Kidney epithelial cell (primary cell): ENCODE measurements at regions not wholly inside any gene's neighbourhood (a gene's known extent, or its start where the extent isn't known, plus 50 kb on each side); places are given as distances from the start of the nearest gene placed in this dataset.
"Not testable (repeated sequence)": the region's sequence is repeated elsewhere in the genome, so short reads cannot be mapped to it uniquely, and the experiment has no call there.

Experiments
- DNase-seq: peaks from one replicate; pipeline ENCODE4 v3.0.0-alpha.2; 2010; ENCODE audit warnings: low read depth
- H3K27me3 ChIP-seq: 2 replicates; pipeline ENCODE4 v1.6.0; 2011; ENCODE audit warnings: low read length; ENCODE audit not compliant: control insufficient read depth, insufficient read depth
- H3K36me3 ChIP-seq: 2 replicates; pipeline ENCODE4 v1.5.1; 2011; ENCODE audit warnings: low read length; ENCODE audit not compliant: control insufficient read depth, insufficient read depth
- H3K4me3 ChIP-seq: 2 replicates; pipeline ENCODE4 v1.5.1; 2011; ENCODE audit warnings: low read depth, mild to moderate bottlenecking, control low read depth, low read length
- TF ChIP-seq, protein P1 (sequence below): IDR thresholded peaks from 2 replicates; pipeline ENCODE4 v1.5.1; 2011; ENCODE audit warnings: mild to moderate bottlenecking, moderate library complexity, low read length, control low read depth, inconsistent platforms; ENCODE audit not compliant: insufficient read depth, poor library complexity, severe bottlenecking

DNA sequence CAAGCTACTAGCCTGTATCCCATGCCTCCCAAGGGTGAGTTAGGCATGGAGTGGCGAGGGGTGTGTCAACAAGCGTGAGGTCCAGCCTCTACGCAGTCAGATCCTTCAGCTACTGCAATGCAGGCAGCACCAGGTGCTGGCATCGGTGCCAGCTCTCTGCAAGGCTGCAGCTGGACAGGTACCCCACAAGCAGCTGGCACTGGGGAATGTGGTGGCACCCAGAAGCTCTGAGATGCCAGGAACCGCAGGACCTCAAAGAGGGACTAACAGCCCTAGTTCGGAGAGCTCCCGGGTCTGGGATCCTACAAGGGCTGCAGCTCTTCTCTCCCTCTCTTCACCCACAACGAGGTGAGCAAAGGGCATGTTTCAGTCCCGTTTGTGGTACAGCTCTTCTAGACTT, 974.5 kb downstream of the LTN1 start:
- no peak overlapping the region for H3K4me3 ChIP-seq
- TF ChIP-seq, protein P1, sequence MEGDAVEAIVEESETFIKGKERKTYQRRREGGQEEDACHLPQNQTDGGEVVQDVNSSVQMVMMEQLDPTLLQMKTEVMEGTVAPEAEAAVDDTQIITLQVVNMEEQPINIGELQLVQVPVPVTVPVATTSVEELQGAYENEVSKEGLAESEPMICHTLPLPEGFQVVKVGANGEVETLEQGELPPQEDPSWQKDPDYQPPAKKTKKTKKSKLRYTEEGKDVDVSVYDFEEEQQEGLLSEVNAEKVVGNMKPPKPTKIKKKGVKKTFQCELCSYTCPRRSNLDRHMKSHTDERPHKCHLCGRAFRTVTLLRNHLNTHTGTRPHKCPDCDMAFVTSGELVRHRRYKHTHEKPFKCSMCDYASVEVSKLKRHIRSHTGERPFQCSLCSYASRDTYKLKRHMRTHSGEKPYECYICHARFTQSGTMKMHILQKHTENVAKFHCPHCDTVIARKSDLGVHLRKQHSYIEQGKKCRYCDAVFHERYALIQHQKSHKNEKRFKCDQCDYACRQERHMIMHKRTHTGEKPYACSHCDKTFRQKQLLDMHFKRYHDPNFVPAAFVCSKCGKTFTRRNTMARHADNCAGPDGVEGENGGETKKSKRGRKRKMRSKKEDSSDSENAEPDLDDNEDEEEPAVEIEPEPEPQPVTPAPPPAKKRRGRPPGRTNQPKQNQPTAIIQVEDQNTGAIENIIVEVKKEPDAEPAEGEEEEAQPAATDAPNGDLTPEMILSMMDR: no peak
- no peaks in the 10 kb centered on the region for H3K27me3 ChIP-seq
- H3K36me3 ChIP-seq: no peaks in the 10 kb centered on the region
- DNase-seq: no peak

DNA sequence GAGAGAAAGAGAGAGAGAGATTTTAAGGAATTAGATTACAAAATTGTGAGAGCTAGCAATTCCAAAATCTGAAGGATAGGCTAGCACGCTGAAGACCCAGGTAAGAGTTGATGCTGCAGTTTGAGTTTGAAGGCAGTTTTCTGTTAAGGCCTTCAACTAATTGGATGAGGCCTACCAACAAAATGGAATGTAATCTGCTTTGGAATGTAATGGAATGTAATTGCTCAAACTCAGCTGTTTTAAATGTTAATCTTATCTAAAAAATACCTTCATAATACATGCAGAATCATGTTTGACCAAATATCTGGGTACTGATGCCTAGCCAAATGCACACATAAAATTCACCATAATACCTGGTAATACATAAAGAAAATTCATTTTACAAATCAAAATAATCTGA, 976.1 kb downstream of the LTN1 start:
- Histone ChIP-seq H3K4me3 (no peak overlapping the region), H3K36me3 (no peaks in the 10 kb centered on the region), H3K27me3 (no peaks in the 10 kb centered on the region)
- TF ChIP-seq, protein P1: no peak
- DNase-seq: no peak

DNA sequence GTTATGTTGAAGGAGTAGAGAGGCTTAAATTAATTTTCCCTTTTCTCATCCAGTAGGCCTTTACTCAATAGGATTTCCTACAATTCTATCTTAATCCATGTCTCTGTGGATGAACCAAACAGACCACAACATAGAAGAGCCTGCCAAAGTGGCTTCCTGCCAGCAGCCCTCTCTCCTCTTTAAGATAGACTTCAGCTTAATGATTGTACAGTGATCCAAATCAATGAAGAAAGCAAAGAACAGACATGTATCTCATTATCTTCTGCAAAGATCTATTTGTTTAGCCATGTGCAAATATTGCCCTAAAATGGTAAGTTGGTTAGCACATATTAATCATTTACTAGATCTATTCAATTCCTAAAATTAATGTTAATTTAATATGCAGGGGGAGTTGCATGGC, 979.6 kb downstream of the LTN1 start:
- H3K27me3 ChIP-seq, H3K36me3 ChIP-seq, DNase-seq, H3K4me3 ChIP-seq: not testable (repeated sequence)

DNA sequence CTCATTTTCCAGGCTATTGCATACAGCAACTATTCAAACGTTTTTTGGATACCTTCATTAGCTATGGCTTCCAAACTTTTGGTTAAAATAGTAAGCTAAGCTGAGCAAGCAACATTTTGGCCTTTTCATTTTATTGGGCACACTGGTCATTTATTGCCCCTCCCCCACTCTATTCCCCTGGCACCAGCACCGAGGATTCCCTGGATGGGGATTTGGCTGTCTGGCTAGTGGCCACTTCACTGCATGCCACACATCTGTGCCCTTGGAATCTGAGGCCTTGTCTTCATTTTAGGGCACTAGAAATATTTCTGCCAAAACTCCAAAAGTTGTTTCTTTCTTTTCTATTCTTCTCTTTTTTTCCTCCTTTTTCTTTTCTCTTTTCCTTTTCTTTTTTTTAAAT, 980.7 kb downstream of the LTN1 start:
- H3K36me3 ChIP-seq, H3K4me3 ChIP-seq, DNase-seq, H3K27me3 ChIP-seq: not testable (repeated sequence)

DNA sequence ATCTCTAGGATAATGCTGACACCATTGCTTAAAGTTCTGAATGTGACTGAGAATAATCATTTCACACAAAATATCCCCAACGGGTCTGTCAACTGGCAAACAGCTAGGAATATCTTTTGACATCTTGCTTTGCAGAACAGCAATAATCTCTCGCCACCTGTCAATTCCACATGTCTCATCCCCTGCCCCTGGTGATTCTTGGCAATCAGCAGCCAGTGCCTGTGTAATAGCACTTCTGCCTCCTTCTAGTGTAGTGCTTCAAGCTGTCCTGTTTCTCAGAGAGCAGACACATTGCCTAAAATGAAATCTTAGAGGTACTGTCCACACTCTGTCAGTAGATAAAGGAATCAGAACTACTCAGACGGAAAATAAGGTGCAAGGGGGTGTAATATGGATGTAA, 984.4 kb downstream of the LTN1 start:
- DNase-seq, H3K4me3 ChIP-seq, H3K36me3 ChIP-seq, H3K27me3 ChIP-seq: not testable (repeated sequence)

DNA sequence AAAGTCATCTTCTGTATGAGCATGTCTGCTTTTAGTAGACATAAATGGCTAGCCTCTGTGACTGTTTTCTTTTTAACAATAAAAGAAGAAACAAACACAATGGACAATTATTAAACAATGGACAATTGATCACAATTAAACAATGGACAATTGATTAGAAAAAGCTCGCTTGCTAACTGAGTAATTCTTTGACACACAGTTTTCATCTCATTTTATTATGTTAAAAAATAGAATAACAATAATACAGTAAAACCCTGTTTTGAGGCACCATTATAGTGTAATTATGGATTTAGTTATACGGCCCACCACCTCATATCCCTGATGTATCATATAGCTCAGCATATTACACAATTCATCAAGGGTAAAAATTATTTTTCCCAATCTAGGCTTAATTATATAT, 989.0 kb downstream of the LTN1 start:
- H3K27me3 ChIP-seq, H3K36me3 ChIP-seq, DNase-seq, H3K4me3 ChIP-seq: not testable (repeated sequence)

DNA sequence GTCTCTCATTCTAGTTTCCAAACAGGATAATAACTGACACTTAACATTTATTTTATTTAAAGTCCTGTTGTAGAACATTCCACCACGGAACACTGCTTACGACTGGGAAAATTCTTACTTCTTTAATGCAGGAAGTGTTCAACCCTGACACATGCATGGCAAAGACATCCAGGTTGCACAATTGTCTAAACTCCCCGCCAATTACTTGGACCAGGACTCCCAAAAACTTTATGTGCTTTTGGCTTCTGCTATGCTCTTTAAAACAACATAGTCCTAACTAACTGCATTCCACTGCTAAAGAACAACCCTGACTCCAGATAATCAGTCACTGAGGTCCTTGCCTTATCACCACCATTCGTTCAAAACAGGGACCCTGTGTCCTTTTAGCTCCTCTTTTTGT, 995.8 kb downstream of the LTN1 start:
- H3K27me3 ChIP-seq, DNase-seq, H3K36me3 ChIP-seq, H3K4me3 ChIP-seq: not testable (repeated sequence)

DNA sequence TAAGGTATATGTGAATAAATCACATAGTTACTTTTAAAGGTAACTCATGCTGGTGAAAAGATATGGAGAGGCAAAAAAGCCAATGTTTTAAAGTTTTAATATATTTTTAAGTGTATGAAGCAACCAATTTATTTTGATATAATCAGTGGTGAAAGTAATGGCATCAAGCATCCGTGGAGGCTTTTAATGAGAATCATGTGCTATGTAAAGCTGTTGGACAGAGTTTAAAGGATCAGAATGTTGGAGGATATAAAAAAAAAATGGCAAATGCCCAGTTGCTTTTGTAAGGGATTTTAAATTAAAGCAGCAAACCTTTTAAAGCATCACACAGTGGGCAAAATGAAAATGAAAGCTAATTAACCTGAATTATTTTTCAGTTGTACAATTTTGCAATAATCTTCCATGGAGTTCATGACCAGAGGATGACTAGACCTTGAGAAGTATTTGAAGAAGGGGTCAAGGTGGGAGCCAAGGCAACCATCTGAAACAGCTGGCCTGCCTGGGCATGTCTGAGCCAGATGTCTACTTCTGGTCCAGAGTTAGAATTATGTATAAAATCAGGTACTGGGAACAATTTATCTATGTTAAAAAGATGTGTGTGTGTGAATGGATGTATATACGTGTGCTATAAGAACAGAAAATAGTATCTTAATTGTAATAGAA, 1007.9 kb downstream of the LTN1 start:
- not testable (repeated sequence) for H3K4me3 ChIP-seq, H3K27me3 ChIP-seq, DNase-seq, H3K36me3 ChIP-seq

DNA sequence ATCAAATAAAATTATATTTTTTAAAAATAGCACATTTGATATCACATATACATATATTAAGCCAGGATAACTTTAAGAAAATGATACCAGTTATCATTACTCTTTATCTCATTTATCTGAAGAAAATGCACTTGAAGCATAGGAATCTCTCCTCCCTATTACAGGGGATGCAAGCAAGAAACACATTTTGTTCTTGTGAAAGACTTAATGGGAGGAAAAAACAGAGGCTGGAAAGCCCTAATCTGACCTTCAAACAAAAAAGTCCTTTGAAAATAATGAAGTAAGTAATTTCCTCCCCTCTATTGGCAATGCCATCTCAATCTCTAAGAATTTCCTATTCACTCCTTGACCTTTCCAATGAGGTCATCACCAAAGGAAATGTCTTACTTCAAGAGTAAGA, 1012.6 kb upstream of the ADAMTS5 start:
- DNase-seq, H3K36me3 ChIP-seq, H3K4me3 ChIP-seq, H3K27me3 ChIP-seq: not testable (repeated sequence)

DNA sequence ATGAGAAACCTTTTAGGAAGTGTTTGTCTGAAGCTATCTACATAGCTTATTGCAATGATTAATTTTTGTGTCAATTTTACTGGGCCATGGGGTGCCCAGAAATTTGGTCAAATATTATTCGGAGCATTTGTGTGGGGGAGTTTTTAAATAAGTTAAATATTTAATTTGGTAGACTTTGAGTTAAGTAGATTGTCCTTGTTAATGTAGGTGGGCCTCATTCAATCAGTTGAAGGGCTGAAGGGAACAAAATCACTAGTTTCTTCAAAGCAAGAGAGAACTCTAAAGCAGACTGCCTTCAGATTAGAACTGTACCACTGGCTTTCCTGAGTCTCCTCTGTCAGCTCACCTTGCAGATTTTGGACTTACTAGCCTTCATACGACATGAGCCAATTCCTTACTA, 1008.6 kb upstream of the ADAMTS5 start:
- Histone ChIP-seq H3K4me3 (no peak overlapping the region), H3K36me3 (no peaks in the 10 kb centered on the region), H3K27me3 (no peaks in the 10 kb centered on the region)
- TF ChIP-seq, protein P1: no peak
- no peak for DNase-seq

DNA sequence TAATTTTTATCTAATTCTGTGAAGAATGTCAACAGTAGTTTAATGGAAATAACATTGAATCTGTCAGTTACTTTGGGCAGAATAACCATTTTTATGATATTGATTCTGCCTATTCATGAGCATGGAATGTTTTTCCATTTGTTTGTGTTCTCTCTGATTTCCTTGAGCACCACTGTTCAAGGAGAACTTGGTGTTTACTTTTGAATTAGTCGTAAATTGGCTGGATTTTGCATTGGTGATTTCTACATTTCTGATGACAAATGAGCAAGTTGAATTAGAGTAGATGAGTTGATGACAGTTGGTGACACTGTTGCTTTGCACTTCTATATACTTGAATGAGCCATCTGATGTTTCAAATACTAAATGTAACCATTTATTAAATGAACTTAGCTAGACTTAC, 1007.3 kb upstream of the ADAMTS5 start:
- H3K4me3 ChIP-seq, H3K36me3 ChIP-seq, DNase-seq, H3K27me3 ChIP-seq: not testable (repeated sequence)

DNA sequence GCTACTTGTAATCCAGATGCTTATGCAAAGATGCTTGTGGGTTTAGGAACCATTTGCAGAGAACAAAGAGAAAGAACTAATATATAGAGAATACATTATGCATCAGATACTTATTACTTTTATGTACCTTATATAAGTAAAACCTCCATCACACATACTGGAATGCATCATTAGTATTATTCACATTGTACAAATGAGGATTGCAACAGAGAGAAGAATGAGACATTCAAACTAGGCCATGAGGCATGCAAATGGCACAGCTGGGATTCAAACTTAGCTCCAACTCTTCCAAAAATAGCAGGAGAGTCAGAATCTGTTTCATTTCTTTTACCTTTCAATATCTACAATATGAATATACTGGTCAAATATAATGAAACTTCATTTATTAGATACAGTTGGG, 1001.4 kb upstream of the ADAMTS5 start:
- H3K36me3 ChIP-seq, DNase-seq: not testable (repeated sequence)

More for the DNA sequence above, 1001.4 kb upstream of the ADAMTS5 start:
- not testable (repeated sequence) for H3K4me3 ChIP-seq, H3K27me3 ChIP-seq
